IMR-90 (cell line): ENCODE measurements at regions not wholly inside any gene's neighbourhood (a gene's known extent, or its start where the extent isn't known, plus 50 kb on each side); places are given as distances from the start of the nearest gene placed in this dataset.

Experiments used
- CHD1 ChIP-seq: IDR thresholded peaks from 2 replicates; pipeline ENCODE4 v1.6.1; 2012; ENCODE audit warnings: low read depth, low read length, improper control_type of control experiment
- CTCF ChIP-seq: conservative IDR thresholded peaks from 2 replicates; pipeline ENCODE4 v1.5.1; 2012; ENCODE audit warnings: mild to moderate bottlenecking, low read depth, low read length, improper control_type of control experiment
- ELK1 ChIP-seq: fragments of 150-350 bp; IDR thresholded peaks from 2 replicates; pipeline ENCODE4 v1.6.1; 2016; ENCODE audit warnings: low read depth, mild to moderate bottlenecking, low read length, moderate library complexity, borderline replicate concordance
- MAZ ChIP-seq: IDR thresholded peaks from 2 replicates; pipeline ENCODE4 v1.6.1; 2012; ENCODE audit warnings: low read depth, mild to moderate bottlenecking, low read length, improper control_type of control experiment, moderate library complexity, borderline replicate concordance
- MXI1 ChIP-seq: IDR thresholded peaks from 2 replicates; pipeline ENCODE4 v1.6.1; 2012; ENCODE audit warnings: low read depth, mild to moderate bottlenecking, low read length, moderate library complexity, borderline replicate concordance
- POLR2A ChIP-seq: IDR thresholded peaks from 2 replicates; pipeline ENCODE4 v1.6.1; 2012; ENCODE audit warnings: mild to moderate bottlenecking, low read depth, low read length

- TF ChIP-seq MXI1 (no peak), POLR2A (no peak), CTCF (no peak), MAZ (no peak), ELK1 (no peak), CHD1 (no peak)
These were observed 361.4 kb downstream of the FAT4 start for GRCh38 chr4:125676156-125676555.
